DND-41 (cell line): ENCODE measurements at regions not wholly inside any gene's neighbourhood (a gene's known extent, or its start where the extent isn't known, plus 50 kb on each side); places are given as distances from the start of the nearest gene placed in this dataset.

Experiments used
- ATAC-seq: fragments of 200-7000 bp; cut with Tn5 transposase; 3 replicates; pipeline ENCODE4 v1.9.1; 2021; ENCODE audit warnings: low read depth; ENCODE audit not compliant: insufficient read depth
- DNase-seq: peaks from one replicate; pipeline ENCODE4 v3.0.0-alpha.2; 2020
- H2AFZ ChIP-seq: 2 replicates; pipeline ENCODE4 v1.6.0; 2012; ENCODE audit warnings: low read depth, low read length
- H3K27ac ChIP-seq: 2 replicates; pipeline ENCODE4 v1.5.1; 2012; ENCODE audit warnings: low read length, inconsistent platforms
- H3K27me3 ChIP-seq: fragments of 200-600 bp; sonication (generic); 2 replicates; pipeline ENCODE4 v1.6.0; 2012; ENCODE audit warnings: low read length, mild to moderate bottlenecking, inconsistent platforms; ENCODE audit not compliant: insufficient read depth, poor library complexity
- H3K36me3 ChIP-seq: 2 replicates; pipeline ENCODE4 v1.5.1; 2012; ENCODE audit warnings: low read length, inconsistent platforms; ENCODE audit not compliant: insufficient read depth
- H3K4me1 ChIP-seq: 2 replicates; pipeline ENCODE4 v1.5.1; 2012; ENCODE audit warnings: mild to moderate bottlenecking, low read length; ENCODE audit not compliant: insufficient read depth
- H3K4me2 ChIP-seq: 2 replicates; pipeline ENCODE4 v1.6.0; 2012; ENCODE audit warnings: mild to moderate bottlenecking, moderate library complexity, low read length, inconsistent platforms; ENCODE audit not compliant: insufficient read depth
- H3K4me3 ChIP-seq, 2 experiments: fragments of 200-600 bp in 1 of 2; shearing (Covaris generic) in 1 of 2; 2 replicates each; pipeline ENCODE4 v1.5.1; 2012 to 2016; ENCODE audit warnings: inconsistent platforms in 2 of 2, low read length in 2 of 2, mild to moderate bottlenecking in 2 of 2, low read depth in 1 of 2, moderate library complexity in 1 of 2
- H3K79me2 ChIP-seq: 2 replicates; pipeline ENCODE4 v1.6.0; 2012; ENCODE audit warnings: low read length, inconsistent platforms; ENCODE audit not compliant: insufficient read depth
- H3K9ac ChIP-seq: 2 replicates; pipeline ENCODE4 v1.6.0; 2012; ENCODE audit warnings: low read depth, mild to moderate bottlenecking, inconsistent platforms, low read length, moderate library complexity
- H3K9me3 ChIP-seq: 2 replicates; pipeline ENCODE4 v1.5.1; 2012; ENCODE audit warnings: low read length, moderate library complexity, mild to moderate bottlenecking, inconsistent platforms; ENCODE audit not compliant: insufficient read depth, severe bottlenecking
- H4K20me1 ChIP-seq: 2 replicates; pipeline ENCODE4 v1.6.0; 2012; ENCODE audit warnings: low read length; ENCODE audit not compliant: insufficient read depth
- EZH2 ChIP-seq: IDR thresholded peaks from 3 replicates; pipeline ENCODE4 v1.6.1; 2012; ENCODE audit warnings: borderline replicate concordance, low read depth, mild to moderate bottlenecking, moderate library complexity, low read length, inconsistent platforms; ENCODE audit not compliant: severe bottlenecking
- TF ChIP-seq, protein P1 (sequence below): IDR thresholded peaks from 2 replicates; pipeline ENCODE4 v1.5.1; 2012; ENCODE audit warnings: borderline replicate concordance, low read length, moderate library complexity, mild to moderate bottlenecking; ENCODE audit not compliant: poor library complexity, severe bottlenecking; ENCODE audit errors: extremely low read depth

DNA sequence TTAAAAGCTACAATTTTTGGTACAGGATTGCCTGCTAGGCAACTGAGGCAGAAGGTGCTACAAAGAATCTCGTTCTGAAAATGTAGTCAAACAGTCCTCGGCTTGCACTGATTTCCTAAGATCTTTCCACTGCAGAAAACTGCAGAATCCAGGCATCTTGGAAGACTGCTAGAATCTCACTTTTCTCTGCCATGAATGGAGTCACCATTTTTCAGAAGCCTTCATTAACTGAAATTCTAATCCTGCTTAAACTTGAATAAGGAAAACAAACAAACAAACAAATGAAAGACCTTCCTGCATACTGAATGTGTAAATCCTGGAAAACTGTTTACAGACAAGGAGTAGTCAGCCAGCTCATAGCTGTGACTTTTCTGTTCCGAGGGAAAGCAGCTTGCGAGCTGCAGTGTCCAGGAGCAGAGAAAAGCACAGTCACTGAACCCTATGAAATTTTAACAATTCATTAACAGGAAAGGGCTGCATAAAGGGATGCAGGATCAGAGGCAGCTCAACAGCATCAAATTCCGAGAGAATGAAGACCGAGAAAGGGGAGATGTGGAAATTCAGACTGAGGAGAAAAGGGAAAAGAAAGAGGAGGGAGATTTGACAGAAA, 210.5 kb upstream of the PIK3C3 start:
- DNase-seq (no peak), ATAC-seq (no peak)
- Histone ChIP-seq H3K36me3 (no peaks in the 10 kb centered on the region), H3K9ac (no peak overlapping the region), H3K79me2 (no peaks in the 10 kb centered on the region), H2AFZ (no peak overlapping the region), H4K20me1 (no peaks in the 10 kb centered on the region), H3K4me2 (no peak overlapping the region), H3K4me1 (no peaks in the 10 kb centered on the region), H3K27ac (no peak overlapping the region), H3K9me3 (no peaks in the 10 kb centered on the region), H3K27me3 (no peaks in the 10 kb centered on the region), H3K4me3 (no peak overlapping the region)
- TF ChIP-seq, protein P1, sequence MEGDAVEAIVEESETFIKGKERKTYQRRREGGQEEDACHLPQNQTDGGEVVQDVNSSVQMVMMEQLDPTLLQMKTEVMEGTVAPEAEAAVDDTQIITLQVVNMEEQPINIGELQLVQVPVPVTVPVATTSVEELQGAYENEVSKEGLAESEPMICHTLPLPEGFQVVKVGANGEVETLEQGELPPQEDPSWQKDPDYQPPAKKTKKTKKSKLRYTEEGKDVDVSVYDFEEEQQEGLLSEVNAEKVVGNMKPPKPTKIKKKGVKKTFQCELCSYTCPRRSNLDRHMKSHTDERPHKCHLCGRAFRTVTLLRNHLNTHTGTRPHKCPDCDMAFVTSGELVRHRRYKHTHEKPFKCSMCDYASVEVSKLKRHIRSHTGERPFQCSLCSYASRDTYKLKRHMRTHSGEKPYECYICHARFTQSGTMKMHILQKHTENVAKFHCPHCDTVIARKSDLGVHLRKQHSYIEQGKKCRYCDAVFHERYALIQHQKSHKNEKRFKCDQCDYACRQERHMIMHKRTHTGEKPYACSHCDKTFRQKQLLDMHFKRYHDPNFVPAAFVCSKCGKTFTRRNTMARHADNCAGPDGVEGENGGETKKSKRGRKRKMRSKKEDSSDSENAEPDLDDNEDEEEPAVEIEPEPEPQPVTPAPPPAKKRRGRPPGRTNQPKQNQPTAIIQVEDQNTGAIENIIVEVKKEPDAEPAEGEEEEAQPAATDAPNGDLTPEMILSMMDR, result no peak
- no peak for TF ChIP-seq EZH2

DNA sequence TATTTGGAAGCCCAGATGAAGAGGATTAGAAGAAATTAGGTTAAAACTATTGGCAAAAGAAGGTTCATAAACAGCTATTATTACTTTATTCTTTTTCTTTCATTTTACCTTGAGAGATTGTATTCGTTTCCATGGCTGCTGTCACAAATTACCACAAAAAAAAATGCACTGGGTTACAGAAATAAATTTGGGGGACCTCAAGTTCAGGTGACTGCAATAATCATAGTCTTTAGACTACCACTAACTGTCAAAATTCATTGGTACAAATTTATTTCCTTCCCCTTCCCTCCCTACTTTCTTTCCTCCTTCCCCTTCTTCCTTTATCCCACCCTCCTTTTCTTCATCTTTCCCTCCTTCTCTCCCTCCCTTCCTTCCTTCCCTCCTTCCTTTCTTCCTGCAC, 217.8 kb upstream of the PIK3C3 start:
- ATAC-seq, result no peak
- no peak for TF ChIP-seq EZH2
- TF ChIP-seq, protein P1, result no peak

DNA sequence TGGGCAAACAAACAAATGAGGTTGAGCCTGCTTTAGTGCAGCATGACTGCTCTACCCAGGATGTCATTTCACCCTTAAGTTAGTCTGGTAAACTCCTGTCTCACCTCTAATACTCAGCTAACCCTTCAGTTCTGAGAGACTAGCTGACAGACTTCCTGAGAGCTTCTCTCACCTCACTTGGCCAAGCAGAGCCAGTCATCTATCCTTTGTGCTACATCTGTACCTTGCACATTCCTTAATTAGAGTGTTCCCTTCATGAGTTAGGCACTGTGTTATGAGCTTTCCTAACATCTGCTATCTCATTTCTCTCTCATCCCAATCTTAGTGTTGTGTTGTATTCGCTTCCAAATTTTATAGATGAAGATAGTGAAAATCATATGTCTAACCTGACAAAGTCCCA, 220.1 kb upstream of the PIK3C3 start:
- no peak overlapping the region for H3K9ac ChIP-seq
- ATAC-seq, result no peak
- TF ChIP-seq EZH2, result no peak
- TF ChIP-seq, protein P1, result no peak
- H3K36me3 ChIP-seq, result no peaks in the 10 kb centered on the region
- H3K4me2 ChIP-seq, result no peak overlapping the region
- no peaks in the 10 kb centered on the region for H3K27me3 ChIP-seq
- no peak overlapping the region for H3K4me3 ChIP-seq
- H3K79me2 ChIP-seq, result no peaks in the 10 kb centered on the region
- no peak for DNase-seq
- H3K27ac ChIP-seq, result no peak overlapping the region
- no peak overlapping the region for H2AFZ ChIP-seq
- H3K4me1 ChIP-seq, result no peaks in the 10 kb centered on the region
- no peaks in the 10 kb centered on the region for H4K20me1 ChIP-seq
- no peaks in the 10 kb centered on the region for H3K9me3 ChIP-seq

More for the DNA sequence above, 217.8 kb upstream of the PIK3C3 start:
- H3K4me3 ChIP-seq, result no peak overlapping the region
- no peaks in the 10 kb centered on the region for H4K20me1 ChIP-seq
- no peaks in the 10 kb centered on the region for H3K36me3 ChIP-seq
- no peak overlapping the region for H3K9ac ChIP-seq
- H3K27me3 ChIP-seq, result no peaks in the 10 kb centered on the region
- no peaks in the 10 kb centered on the region for H3K9me3 ChIP-seq
- H2AFZ ChIP-seq, result no peak overlapping the region
- no peaks in the 10 kb centered on the region for H3K79me2 ChIP-seq
- H3K27ac ChIP-seq, result no peak overlapping the region
- H3K4me2 ChIP-seq, result no peak overlapping the region
- DNase-seq, result no peak
- H3K4me1 ChIP-seq, result no peaks in the 10 kb centered on the region

DNA sequence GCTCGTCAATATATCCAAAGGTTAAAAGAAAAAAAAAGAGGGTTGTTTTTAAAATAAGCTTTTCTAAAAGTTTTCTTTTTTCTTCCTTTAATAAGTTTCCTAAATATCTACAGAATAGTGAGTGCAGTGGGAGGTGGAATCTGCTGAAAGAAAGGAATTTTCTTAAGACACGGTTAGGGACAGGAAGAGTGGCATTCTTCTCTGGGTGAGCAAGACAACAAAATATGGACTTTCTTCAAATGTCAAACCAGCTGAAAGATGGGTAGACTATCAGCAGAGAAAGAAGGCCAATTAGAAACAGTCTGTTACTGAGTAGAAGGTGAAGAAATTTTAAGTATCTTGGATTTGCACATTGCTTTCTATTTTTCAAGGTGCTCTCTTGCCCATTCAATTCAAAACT, 222.7 kb upstream of the PIK3C3 start:
- Histone ChIP-seq H2AFZ (no peak overlapping the region), H3K9me3 (no peaks in the 10 kb centered on the region), H3K27ac (no peak overlapping the region), H3K9ac (no peak overlapping the region), H3K4me2 (no peak overlapping the region), H3K4me3 (no peak overlapping the region), H3K4me1 (no peaks in the 10 kb centered on the region), H3K36me3 (no peaks in the 10 kb centered on the region), H3K79me2 (no peaks in the 10 kb centered on the region), H4K20me1 (no peaks in the 10 kb centered on the region), H3K27me3 (no peaks in the 10 kb centered on the region)
- ATAC-seq (no peak), DNase-seq (no peak)
- TF ChIP-seq, protein P1, result no peak
- no peak for TF ChIP-seq EZH2
